Adipocyte (in vitro differentiated cells): ENCODE measurements at regions not wholly inside any gene's neighbourhood (a gene's known extent, or its start where the extent isn't known, plus 50 kb on each side); places are given as distances from the start of the nearest gene placed in this dataset.

ENCODE experiments used
- DNase-seq: peaks from one replicate; pipeline ENCODE4 v3.0.0-alpha.2; 2015; ENCODE audit warnings: low read depth
- H3K27me3 ChIP-seq: replicated peaks from 2 replicates; pipeline ENCODE4 v1.7.0; 2013; ENCODE audit warnings: mild to moderate bottlenecking, low read length, moderate library complexity; ENCODE audit not compliant: control insufficient read depth, insufficient read depth
- H3K36me3 ChIP-seq: 2 replicates; pipeline ENCODE4 v1.7.0; 2013; ENCODE audit warnings: low read length, mild to moderate bottlenecking, moderate library complexity; ENCODE audit not compliant: control insufficient read depth, insufficient read depth, severe bottlenecking
- H3K4me1 ChIP-seq: 2 replicates; pipeline ENCODE4 v1.7.0; 2013; ENCODE audit warnings: mild to moderate bottlenecking, low read length, moderate library complexity; ENCODE audit not compliant: control insufficient read depth, insufficient read depth
- H3K4me3 ChIP-seq: 2 replicates; pipeline ENCODE4 v1.7.0; 2013; ENCODE audit warnings: mild to moderate bottlenecking, low read length, moderate library complexity
- H3K9ac ChIP-seq: 2 replicates; pipeline ENCODE4 v1.7.0; 2013; ENCODE audit warnings: mild to moderate bottlenecking, low read length, moderate library complexity
- H3K9me3 ChIP-seq: 2 replicates; pipeline ENCODE4 v1.7.0; 2013; ENCODE audit warnings: mild to moderate bottlenecking, low read length, moderate library complexity; ENCODE audit not compliant: control insufficient read depth

- H3K9me3 ChIP-seq, result no peaks in the 10 kb centered on the region
- H3K4me3 ChIP-seq, result no peak overlapping the region
- no peak overlapping the region for H3K9ac ChIP-seq
- H3K36me3 ChIP-seq, result no peaks in the 10 kb centered on the region
- DNase-seq, result no peak
- peaks cover 38% of the 10 kb centered on the region for H3K4me1 ChIP-seq
- no peaks in the 10 kb centered on the region for H3K27me3 ChIP-seq
Measured at GRCh38 chr2:41873102-41874031, 174.5 kb upstream of the PKDCC start.

GRCh38 chr2:41877114-41877678, 170.6 kb upstream of the PKDCC start:
- Histone ChIP-seq H3K36me3 (no peaks in the 10 kb centered on the region), H3K4me3 (no peak overlapping the region), H3K4me1 (peaks cover 52% of the 10 kb centered on the region), H3K27me3 (no peaks in the 10 kb centered on the region), H3K9me3 (no peaks in the 10 kb centered on the region), H3K9ac (no peak overlapping the region)
- DNase-seq, result no peak

- no peak overlapping the region for H3K4me3 ChIP-seq
Measured at GRCh38 chr2:41878056-41878455, 169.8 kb upstream of the PKDCC start.

GRCh38 chr2:41878716-41879234, 169.0 kb upstream of the PKDCC start:
- Histone ChIP-seq H3K9me3 (no peaks in the 10 kb centered on the region), H3K4me1 (peaks cover 41% of the 10 kb centered on the region), H3K36me3 (no peaks in the 10 kb centered on the region), H3K9ac (peak overlapping the region; percentile 81), H3K27me3 (no peaks in the 10 kb centered on the region), H3K4me3 (no peak overlapping the region)
- no peak for DNase-seq

More at GRCh38 chr2:41878056-41878455, 169.8 kb upstream of the PKDCC start:
- H3K4me1 ChIP-seq, result peaks cover 45% of the 10 kb centered on the region
- H3K9me3 ChIP-seq, result no peaks in the 10 kb centered on the region
- no peaks in the 10 kb centered on the region for H3K36me3 ChIP-seq
- no peak for DNase-seq
- peak overlapping the region; percentile 43 for H3K9ac ChIP-seq
- H3K27me3 ChIP-seq, result no peaks in the 10 kb centered on the region

- no peak for DNase-seq
- no peaks in the 10 kb centered on the region for H3K9me3 ChIP-seq
Measured at GRCh38 chr2:41879235-41879916, 168.4 kb upstream of the PKDCC start.

GRCh38 chr2:41880561-41881243, 167.1 kb upstream of the PKDCC start:
- Histone ChIP-seq H3K36me3 (no peaks in the 10 kb centered on the region), H3K4me3 (peak overlapping the region; percentile 22), H3K27me3 (no peaks in the 10 kb centered on the region), H3K4me1 (peaks cover 41% of the 10 kb centered on the region), H3K9me3 (no peaks in the 10 kb centered on the region), H3K9ac (peak overlapping the region; percentile 81)
- no peak for DNase-seq

More at GRCh38 chr2:41879235-41879916, 168.4 kb upstream of the PKDCC start:
- Histone ChIP-seq H3K4me1 (peaks cover 41% of the 10 kb centered on the region), H3K9ac (peak overlapping the region; percentile 81), H3K27me3 (no peaks in the 10 kb centered on the region), H3K36me3 (no peaks in the 10 kb centered on the region), H3K4me3 (peak overlapping the region; percentile 1)

- Histone ChIP-seq H3K4me3 (peak overlapping the region; percentile 22), H3K27me3 (no peaks in the 10 kb centered on the region), H3K4me1 (peaks cover 45% of the 10 kb centered on the region), H3K9ac (peak overlapping the region; percentile 81), H3K36me3 (no peaks in the 10 kb centered on the region), H3K9me3 (no peaks in the 10 kb centered on the region)
- peak; percentile 60 for DNase-seq
Measured at GRCh38 chr2:41881249-41881648, 166.6 kb upstream of the PKDCC start.

- DNase-seq, result no peak
- no peak overlapping the region for H3K4me3 ChIP-seq
- H3K9me3 ChIP-seq, result no peaks in the 10 kb centered on the region
- no peak overlapping the region for H3K9ac ChIP-seq
- H3K27me3 ChIP-seq, result no peaks in the 10 kb centered on the region
- H3K4me1 ChIP-seq, result peaks cover 36% of the 10 kb centered on the region
- no peaks in the 10 kb centered on the region for H3K36me3 ChIP-seq
Measured at GRCh38 chr2:41884718-41885117, 163.1 kb upstream of the PKDCC start.

- Histone ChIP-seq H3K36me3 (no peaks in the 10 kb centered on the region), H3K4me1 (peaks cover 22% of the 10 kb centered on the region), H3K9ac (peak overlapping the region; percentile 9), H3K4me3 (no peak overlapping the region), H3K27me3 (no peaks in the 10 kb centered on the region), H3K9me3 (no peaks in the 10 kb centered on the region)
- DNase-seq, result no peak
Measured at GRCh38 chr2:41886145-41886664, 161.6 kb upstream of the PKDCC start.

GRCh38 chr2:41886757-41887156, 161.1 kb upstream of the PKDCC start:
- Histone ChIP-seq H3K4me1 (peaks cover 16% of the 10 kb centered on the region), H3K9ac (peak overlapping the region; percentile 9), H3K27me3 (no peaks in the 10 kb centered on the region), H3K9me3 (no peaks in the 10 kb centered on the region), H3K4me3 (peak overlapping the region; percentile 54), H3K36me3 (no peaks in the 10 kb centered on the region)
- DNase-seq, result no peak
